LNCAP (cell line): ENCODE measurements at regions not wholly inside any gene's neighbourhood (a gene's known extent, or its start where the extent isn't known, plus 50 kb on each side); places are given as distances from the start of the nearest gene placed in this dataset.

Experiments
- TF ChIP-seq, protein P1 (sequence below): fragments of 450-650 bp; IDR thresholded peaks from 2 replicates; pipeline ENCODE4 v1.5.1; 2017; ENCODE audit warnings: mild to moderate bottlenecking

DNA sequence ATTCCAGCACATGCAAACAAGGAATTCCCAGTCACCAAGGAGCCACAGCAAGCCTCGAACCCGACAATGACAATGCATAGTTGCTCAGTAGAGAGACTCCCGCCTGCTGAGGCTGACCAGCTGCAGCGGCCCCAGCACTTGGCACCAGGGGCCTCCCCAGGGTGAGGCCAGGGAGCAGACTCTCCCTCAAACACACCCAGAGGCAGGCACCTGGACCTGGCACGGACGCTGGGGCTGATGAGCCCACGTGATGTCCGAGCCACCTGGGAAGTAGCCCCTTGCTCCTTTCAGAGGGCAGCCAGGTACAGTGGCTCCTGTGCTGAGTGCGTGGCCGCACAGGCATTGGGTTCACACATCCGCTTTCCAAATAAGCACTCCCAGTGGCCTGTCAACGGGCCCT is 315.9 kb upstream of the TGFBR2 start:
- TF ChIP-seq, protein P1, sequence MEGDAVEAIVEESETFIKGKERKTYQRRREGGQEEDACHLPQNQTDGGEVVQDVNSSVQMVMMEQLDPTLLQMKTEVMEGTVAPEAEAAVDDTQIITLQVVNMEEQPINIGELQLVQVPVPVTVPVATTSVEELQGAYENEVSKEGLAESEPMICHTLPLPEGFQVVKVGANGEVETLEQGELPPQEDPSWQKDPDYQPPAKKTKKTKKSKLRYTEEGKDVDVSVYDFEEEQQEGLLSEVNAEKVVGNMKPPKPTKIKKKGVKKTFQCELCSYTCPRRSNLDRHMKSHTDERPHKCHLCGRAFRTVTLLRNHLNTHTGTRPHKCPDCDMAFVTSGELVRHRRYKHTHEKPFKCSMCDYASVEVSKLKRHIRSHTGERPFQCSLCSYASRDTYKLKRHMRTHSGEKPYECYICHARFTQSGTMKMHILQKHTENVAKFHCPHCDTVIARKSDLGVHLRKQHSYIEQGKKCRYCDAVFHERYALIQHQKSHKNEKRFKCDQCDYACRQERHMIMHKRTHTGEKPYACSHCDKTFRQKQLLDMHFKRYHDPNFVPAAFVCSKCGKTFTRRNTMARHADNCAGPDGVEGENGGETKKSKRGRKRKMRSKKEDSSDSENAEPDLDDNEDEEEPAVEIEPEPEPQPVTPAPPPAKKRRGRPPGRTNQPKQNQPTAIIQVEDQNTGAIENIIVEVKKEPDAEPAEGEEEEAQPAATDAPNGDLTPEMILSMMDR, result no peak

- TF ChIP-seq, protein P1, result no peak
Measured at GRCh38 chr3:30292192-30292893, 314.1 kb upstream of the TGFBR2 start.

DNA sequence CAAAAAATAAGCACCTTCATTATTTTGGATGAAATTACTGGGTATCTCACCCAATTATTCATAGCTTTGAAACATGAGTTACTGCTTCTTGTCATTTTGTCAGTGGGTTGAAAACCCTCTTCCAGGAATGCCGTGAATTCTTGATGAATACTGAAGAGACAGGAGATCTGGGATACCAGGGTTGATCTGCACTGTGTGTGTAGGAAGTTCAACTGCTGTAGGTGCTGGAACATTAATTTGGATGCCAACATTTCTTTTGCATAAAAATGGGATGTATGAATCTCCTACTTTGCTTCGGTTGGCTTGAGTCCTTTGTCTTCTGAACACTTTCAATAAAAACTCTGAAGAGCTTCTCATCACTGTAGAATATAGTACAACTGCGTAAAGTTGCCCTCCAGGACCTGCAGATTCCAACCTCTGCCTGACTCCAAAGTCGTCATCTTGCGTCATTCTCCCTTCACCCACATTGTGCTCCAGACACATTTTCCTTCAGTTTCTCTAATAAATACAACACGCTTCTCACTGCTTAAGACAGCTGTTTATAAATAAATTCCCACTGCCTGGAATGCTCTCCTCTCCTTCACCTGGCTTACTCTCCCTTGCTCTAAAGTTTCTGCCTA is 312.7 kb upstream of the TGFBR2 start:
- TF ChIP-seq, protein P1, result no peak

- TF ChIP-seq, protein P1, result no peak
Measured at GRCh38 chr3:30294241-30294667, 312.1 kb upstream of the TGFBR2 start.

DNA sequence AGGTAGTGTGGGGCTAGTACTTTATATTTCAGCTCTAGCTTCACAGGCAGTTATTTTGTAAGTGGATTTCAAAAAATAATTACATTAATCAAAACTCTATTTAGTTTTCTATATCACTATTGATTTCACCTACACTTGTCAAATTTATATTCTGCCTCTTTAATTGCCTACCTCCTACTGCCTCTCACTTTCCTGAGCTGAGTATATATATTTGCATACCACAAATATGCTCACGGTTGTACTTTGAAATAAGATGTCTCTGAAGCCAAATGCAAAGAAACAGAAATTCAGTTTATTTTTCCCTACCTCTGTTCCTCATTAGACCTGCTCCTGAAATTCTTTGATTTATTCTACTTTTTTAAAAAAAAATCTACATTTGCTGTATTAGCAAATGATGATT is 309.3 kb upstream of the TGFBR2 start:
- TF ChIP-seq, protein P1, result no peak

GRCh38 chr3:30299674-30300385 is 306.6 kb upstream of the TGFBR2 start:
- TF ChIP-seq, protein P1, result no peak

GRCh38 chr3:30300809-30301208 is 305.6 kb upstream of the TGFBR2 start:
- TF ChIP-seq, protein P1, result no peak
